ENCODE measurements at regions not wholly inside any gene's neighbourhood (a gene's known extent, or its start where the extent isn't known, plus 50 kb on each side); places are given as distances from the start of the nearest gene placed in this dataset.

GRCh38 chr11:134760299-134760698 is 348.3 kb upstream of the B3GAT1 start:
- POLR2A ChIA-PET (ENCODE audit: unreplicated experiment) = no interaction called here
- Histone ChIP-seq H2AFZ (no peak overlapping the region), H3K4me2 (no peak overlapping the region), H3K27ac (no peak overlapping the region), H3K36me3 (ENCODE audit: low read depth) (no peaks in the 10 kb centered on the region), H4K20me1 (ENCODE audit: insufficient read depth) (no peaks in the 10 kb centered on the region), H3K27me3 (ENCODE audit: insufficient read depth, low read depth) (peaks cover 70% of the 10 kb centered on the region), H3K9me2 (ENCODE audit: insufficient read depth) (no peaks in the 10 kb centered on the region), H3K9me3 (ENCODE audit: insufficient read depth, low read depth) (no peaks in the 10 kb centered on the region), H3K79me2 (ENCODE audit: low read depth) (no peaks in the 10 kb centered on the region), H3K4me3 (no peak overlapping the region), H3F3A (ENCODE audit: insufficient read depth, low read depth) (no peaks in the 10 kb centered on the region), H3K4me1 (replicated peaks; ENCODE audit: insufficient read depth) (no peaks in the 10 kb centered on the region)
- no TSS peak for BruUV-seq (replicated peaks)
- intact Hi-C loops (cut with micrococcal nuclease; ENCODE audit: unreplicated experiment) = no loop called here
- DNase-seq = no peak
- CTCF ChIA-PET = no interaction called here
- TF ChIP-seq, protein P1, sequence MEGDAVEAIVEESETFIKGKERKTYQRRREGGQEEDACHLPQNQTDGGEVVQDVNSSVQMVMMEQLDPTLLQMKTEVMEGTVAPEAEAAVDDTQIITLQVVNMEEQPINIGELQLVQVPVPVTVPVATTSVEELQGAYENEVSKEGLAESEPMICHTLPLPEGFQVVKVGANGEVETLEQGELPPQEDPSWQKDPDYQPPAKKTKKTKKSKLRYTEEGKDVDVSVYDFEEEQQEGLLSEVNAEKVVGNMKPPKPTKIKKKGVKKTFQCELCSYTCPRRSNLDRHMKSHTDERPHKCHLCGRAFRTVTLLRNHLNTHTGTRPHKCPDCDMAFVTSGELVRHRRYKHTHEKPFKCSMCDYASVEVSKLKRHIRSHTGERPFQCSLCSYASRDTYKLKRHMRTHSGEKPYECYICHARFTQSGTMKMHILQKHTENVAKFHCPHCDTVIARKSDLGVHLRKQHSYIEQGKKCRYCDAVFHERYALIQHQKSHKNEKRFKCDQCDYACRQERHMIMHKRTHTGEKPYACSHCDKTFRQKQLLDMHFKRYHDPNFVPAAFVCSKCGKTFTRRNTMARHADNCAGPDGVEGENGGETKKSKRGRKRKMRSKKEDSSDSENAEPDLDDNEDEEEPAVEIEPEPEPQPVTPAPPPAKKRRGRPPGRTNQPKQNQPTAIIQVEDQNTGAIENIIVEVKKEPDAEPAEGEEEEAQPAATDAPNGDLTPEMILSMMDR (conservative IDR thresholded peaks at IDR 0.05) = no peak
- no peak for TF ChIP-seq EZH2 (IDR thresholded peaks at IDR 0.05; ENCODE audit: low read depth)

DNA sequence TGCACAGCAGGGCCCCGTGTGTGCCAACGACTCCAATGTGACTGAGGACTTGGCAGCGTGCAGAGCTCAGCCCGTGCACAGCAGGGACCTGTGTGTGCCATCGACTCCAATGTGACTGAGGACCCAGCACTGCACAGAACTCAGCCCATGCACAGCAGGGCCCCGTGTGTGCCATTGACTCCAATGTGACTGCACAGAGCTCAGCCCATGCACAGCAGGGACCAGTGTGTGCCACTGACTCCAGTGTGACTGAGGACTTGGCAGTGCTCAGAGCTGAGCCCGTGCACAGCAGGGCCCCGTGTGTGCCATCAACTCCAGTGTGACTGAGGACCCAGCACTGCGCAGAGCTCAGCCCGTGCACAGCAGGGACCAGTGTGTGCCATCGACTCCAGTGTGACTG is 347.8 kb upstream of the B3GAT1 start:
- Histone ChIP-seq H3K27ac (no peak overlapping the region), H4K20me1 (ENCODE audit: insufficient read depth) (no peaks in the 10 kb centered on the region), H3K4me3 (no peak overlapping the region), H3K36me3 (ENCODE audit: low read depth) (no peaks in the 10 kb centered on the region), H3F3A (ENCODE audit: insufficient read depth, low read depth) (no peaks in the 10 kb centered on the region), H3K4me2 (no peak overlapping the region), H3K9me3 (ENCODE audit: insufficient read depth, low read depth) (no peaks in the 10 kb centered on the region), H3K9me2 (ENCODE audit: insufficient read depth) (no peaks in the 10 kb centered on the region), H3K79me2 (ENCODE audit: low read depth) (no peaks in the 10 kb centered on the region), H3K27me3 (ENCODE audit: insufficient read depth, low read depth) (peaks cover 70% of the 10 kb centered on the region), H3K4me1 (replicated peaks; ENCODE audit: insufficient read depth) (no peaks in the 10 kb centered on the region), H2AFZ (no peak overlapping the region)
- TF ChIP-seq, protein P1 (conservative IDR thresholded peaks at IDR 0.05) = no peak
- no peak for TF ChIP-seq EZH2 (IDR thresholded peaks at IDR 0.05; ENCODE audit: low read depth)
- POLR2A ChIA-PET (ENCODE audit: unreplicated experiment) = no interaction called here
- intact Hi-C loops (cut with micrococcal nuclease; ENCODE audit: unreplicated experiment) = no loop called here
- CTCF ChIA-PET = no interaction called here
- BruUV-seq (replicated peaks) = no TSS peak
- DNase-seq = no peak

- no peaks in the 10 kb centered on the region for H4K20me1 ChIP-seq (ENCODE audit: insufficient read depth)
- peaks cover 70% of the 10 kb centered on the region for H3K27me3 ChIP-seq (ENCODE audit: insufficient read depth, low read depth)
- H3K4me2 ChIP-seq = no peak overlapping the region
- POLR2A ChIA-PET (ENCODE audit: unreplicated experiment) = no interaction called here
- no peak overlapping the region for H3K4me3 ChIP-seq
- H3K9me3 ChIP-seq (ENCODE audit: insufficient read depth, low read depth) = no peaks in the 10 kb centered on the region
- no peaks in the 10 kb centered on the region for H3K9me2 ChIP-seq (ENCODE audit: insufficient read depth)
- H3K4me1 ChIP-seq (replicated peaks; ENCODE audit: insufficient read depth) = no peaks in the 10 kb centered on the region
- CTCF ChIA-PET = no interaction called here
- intact Hi-C loops (cut with micrococcal nuclease; ENCODE audit: unreplicated experiment) = no loop called here
- no TSS peak for BruUV-seq (replicated peaks)
- no peak overlapping the region for H2AFZ ChIP-seq
- no peaks in the 10 kb centered on the region for H3K36me3 ChIP-seq (ENCODE audit: low read depth)
- no peaks in the 10 kb centered on the region for H3K79me2 ChIP-seq (ENCODE audit: low read depth)
- H3K27ac ChIP-seq = no peak overlapping the region
- TF ChIP-seq, protein P1 (conservative IDR thresholded peaks at IDR 0.05) = no peak
- no peak for TF ChIP-seq EZH2 (IDR thresholded peaks at IDR 0.05; ENCODE audit: low read depth)
- H3F3A ChIP-seq (ENCODE audit: insufficient read depth, low read depth) = no peaks in the 10 kb centered on the region
- no peak for DNase-seq
Measured at GRCh38 chr11:134759274-134759673, 347.2 kb upstream of the B3GAT1 start.
